Embryonic facial prominence (tissue), 1 donor: ENCODE measurements at regions not wholly inside any gene's neighbourhood (a gene's known extent, or its start where the extent isn't known, plus 50 kb on each side); places are given as distances from the start of the nearest gene placed in this dataset.
"Not testable (repeated sequence)": the region's sequence is repeated elsewhere in the genome, so short reads cannot be mapped to it uniquely, and the experiment has no call there.

Experiments used
- DNase-seq: peaks from one replicate; pipeline ENCODE4 v3.0.0-alpha.2; 2016; ENCODE audit errors: extremely low spot score

DNA sequence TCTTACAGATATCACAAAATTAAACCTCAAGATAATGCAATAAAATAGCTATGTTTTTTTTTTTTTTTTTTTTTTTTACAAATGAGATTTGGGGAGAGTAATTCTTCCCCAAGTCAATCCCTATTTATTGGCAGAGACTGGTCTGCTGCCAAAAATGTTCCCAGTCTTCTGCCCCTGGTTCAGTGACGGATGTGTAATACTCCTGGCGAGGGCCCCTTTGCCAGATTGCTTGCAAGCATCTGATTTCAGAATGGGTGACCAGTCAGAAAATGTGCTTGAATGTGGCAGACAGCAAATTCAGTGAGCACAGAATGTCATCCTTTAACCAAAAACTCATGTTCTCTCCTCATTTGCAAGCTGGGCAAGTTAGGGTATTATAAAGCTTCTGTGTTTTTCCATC lies 363.8 kb upstream of the MTNR1B start:
- no peak for DNase-seq

- DNase-seq: no peak
Measured at GRCh38 chr11:92607969-92608722, 361.3 kb upstream of the MTNR1B start.

DNA sequence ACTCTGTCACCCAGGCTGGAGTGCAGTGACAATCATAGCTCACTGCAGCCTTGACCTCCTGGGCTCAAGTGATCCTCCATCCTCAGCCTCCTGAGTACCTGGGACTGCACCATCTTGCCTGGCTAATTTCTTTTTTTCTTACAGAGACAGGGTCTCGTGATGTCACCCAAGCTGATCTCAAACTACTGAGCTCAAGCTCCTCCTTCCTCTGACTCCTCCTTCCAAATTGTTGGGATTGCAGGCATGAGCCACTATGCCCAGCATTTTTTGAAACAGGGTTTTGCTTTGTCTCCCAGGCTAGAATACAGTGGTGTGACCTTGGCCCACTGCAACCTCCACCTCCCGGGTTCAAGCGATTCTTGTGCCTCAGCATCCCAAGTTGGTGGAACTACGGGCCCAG lies 358.3 kb upstream of the MTNR1B start:
- DNase-seq: no peak

DNA sequence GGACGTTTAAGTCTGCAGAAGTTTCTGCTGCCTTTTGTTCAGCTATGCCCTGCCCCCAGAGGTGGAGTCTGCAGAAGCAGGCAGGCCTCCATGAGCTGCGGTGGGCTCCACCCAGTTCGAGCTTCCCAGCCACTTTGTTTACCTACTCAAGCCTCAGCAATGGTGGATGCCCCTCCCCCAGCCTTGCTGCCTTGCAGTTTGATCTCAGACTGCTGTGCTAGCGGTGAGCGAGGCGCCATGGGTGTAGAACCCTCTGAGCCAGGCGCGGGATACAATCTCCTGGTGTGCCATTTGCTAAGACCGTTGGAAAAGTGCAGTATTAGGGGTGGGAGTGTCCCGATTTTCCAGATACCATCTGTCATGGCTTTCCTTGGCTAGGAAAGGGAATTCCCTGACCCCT lies 351.4 kb upstream of the MTNR1B start:
- not testable (repeated sequence) for DNase-seq

- no peak for DNase-seq
Measured at GRCh38 chr11:92623055-92623454, 346.4 kb upstream of the MTNR1B start.

GRCh38 chr11:92625894-92626293 lies 343.6 kb upstream of the MTNR1B start:
- no peak for DNase-seq

DNA sequence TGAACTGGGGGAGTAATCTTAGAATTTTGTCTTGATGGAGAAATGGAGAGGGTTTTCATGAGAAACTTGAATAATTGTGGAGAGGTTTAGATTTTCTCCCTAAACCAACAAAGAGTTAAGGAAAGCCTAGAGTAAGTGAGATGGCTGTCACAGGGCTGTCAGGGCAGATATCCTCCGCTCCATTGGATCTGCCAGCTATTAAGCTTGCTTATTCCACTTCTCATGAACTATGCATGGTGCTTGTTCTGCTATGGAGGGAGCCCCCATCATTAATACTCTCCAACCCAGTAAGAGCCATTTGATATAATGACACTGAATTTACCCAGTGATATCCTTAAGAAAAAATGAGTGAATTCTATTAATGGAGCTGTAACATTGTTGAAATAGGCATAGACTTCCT lies 342.8 kb upstream of the MTNR1B start:
- DNase-seq: no peak

DNA sequence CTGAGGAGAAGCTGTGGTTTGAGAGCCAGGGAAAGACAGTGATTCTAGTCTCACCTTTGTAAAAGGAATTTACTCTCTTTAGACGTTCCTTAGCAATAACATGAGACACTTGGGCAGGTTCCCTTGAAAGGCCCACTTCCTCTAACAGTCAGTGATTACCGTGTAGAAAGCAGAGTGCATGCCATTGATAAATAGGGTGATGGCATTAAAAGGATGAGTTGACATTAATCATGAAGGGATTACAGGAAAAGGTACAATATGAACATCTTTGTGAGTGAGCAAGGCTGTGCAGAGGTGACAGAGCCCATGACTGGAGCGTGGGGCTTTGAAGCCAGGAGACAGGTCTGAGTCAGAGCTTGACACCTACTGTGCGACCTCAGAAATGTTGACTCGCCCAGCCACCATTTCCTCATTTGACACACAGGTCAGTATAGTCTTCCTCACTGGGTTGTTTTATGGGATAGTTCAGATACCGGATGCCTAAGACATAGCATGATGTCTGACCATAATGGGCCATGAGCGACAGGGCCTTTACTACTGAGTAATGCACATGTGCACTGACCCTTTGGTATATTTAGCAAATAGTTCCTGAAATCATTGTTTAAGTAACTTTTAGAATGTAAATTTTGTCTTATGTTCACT lies 341.7 kb upstream of the MTNR1B start:
- no peak for DNase-seq

GRCh38 chr11:92628401-92629292 lies 340.8 kb upstream of the MTNR1B start:
- peak; percentile 23 for DNase-seq

DNA sequence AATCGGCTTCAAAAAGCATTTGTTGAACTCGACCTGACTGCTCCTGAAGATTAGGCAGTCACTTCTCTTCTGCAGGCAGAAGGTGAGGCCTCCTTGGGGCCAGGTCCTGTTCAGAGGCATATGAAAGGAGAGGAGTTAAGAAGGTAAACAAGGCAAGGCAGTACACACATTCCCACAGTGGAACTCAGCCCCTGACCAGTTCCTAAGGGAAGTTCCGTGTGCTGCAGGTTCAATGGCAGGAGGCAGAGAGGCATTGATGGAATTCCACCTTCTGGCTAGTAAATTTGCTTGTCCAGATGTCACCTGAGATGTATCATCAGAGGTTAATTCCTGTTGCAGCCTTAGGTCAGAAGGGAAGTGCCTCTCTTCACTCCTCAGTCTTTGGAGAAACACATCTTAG lies 337.0 kb upstream of the MTNR1B start:
- no peak for DNase-seq

GRCh38 chr11:92633820-92634219 lies 335.6 kb upstream of the MTNR1B start:
- DNase-seq: no peak

GRCh38 chr11:92636543-92637188 lies 332.8 kb upstream of the MTNR1B start:
- DNase-seq: no peak

- no peak for DNase-seq
Measured at GRCh38 chr11:92638678-92639077, 330.8 kb upstream of the MTNR1B start.

DNA sequence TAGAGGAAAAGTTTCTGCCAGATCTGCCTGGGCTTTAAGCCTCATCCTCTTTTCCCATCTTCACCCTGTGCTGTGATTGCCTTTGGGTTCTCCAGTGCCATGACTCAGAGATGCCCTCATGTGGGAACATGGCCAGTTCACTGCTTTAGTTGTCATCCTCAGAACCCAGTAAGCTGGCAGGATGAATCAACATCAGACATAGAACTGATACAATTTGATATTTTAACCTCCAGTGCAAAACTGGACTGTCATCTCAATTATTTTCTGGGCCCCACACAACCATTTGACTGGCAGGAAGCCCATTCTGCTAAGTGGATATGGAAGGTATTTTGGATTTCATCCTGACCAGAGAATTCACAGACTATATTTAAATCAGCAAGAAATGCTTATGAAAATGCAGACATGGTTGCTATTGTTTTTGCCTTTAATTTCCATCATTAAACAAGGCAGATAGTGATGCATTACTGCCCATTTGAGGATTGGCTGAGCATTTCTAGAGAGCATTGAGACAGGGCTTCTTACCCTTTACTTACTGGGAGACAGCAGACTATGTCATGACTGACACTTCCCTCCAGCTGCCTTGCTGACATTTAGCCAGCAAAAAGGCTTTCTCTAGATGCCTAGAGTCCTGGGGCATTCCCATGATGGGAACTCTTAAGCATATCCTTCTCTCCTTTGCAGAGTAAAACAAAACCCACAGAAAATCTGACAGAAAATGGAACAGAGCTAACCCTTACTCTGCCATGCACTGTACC lies 327.1 kb upstream of the MTNR1B start:
- no peak for DNase-seq

DNA sequence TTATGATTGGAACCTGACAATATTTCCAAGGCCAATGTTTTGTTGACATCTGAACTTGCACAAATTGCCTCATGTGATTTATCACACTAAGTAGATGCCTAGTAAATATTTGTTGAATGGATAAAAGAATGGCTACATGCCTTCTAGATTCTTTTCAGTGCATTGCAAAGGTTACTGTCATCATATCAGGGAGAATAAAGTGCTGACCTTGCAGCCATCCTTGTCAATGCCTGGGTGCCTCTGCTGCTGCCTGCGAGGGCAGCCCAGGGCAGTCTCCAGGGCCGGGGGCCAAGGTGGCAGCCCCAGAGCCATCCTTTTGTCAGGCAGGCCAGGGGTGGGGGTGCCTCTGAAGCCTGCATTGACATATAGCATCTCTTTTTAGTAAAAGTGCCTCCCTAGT lies 325.6 kb upstream of the MTNR1B start:
- no peak for DNase-seq

GRCh38 chr11:92644595-92645445 lies 324.6 kb upstream of the MTNR1B start:
- no peak for DNase-seq

DNA sequence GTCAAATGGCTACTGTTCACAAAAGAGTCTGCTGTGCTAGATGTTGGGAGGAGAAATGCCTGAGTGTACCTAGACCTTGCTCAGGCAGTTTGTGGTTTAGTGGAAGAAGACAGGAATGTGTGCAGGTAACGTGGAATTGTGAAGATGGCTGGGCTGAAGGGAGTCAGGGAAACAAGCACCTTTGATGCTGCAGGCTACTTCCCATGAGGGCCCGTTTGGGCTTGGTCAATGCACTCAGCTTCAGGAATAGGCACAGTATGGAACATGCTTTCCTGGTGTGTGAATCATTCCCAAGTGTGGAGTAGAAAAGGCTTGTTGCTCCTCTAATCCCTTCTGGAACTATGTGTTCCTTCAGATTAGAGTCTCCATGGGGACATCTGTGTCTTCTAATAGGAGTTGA lies 318.3 kb upstream of the MTNR1B start:
- no peak for DNase-seq

GRCh38 chr11:92653454-92653853 lies 316.0 kb upstream of the MTNR1B start:
- no peak for DNase-seq

GRCh38 chr11:92656783-92657182 lies 312.7 kb upstream of the MTNR1B start:
- no peak for DNase-seq

GRCh38 chr11:92657226-92657625 lies 312.2 kb upstream of the MTNR1B start:
- no peak for DNase-seq
